ENCODE measurements at regions not wholly inside any gene's neighbourhood (a gene's known extent, or its start where the extent isn't known, plus 50 kb on each side); places are given as distances from the start of the nearest gene placed in this dataset.

- TF ChIP-seq GTF3C2 (IDR thresholded peaks at IDR 0.05; ENCODE audit: borderline replicate concordance, extremely low read depth, insufficient read length) (no peak), STAT5B (CRISPR knock-in tag; IDR thresholded peaks at IDR 0.05) (no peak), CCAR2 (IDR thresholded peaks at IDR 0.05; ENCODE audit: low read depth, low read length) (no peak), POLR2A (conservative IDR thresholded peaks at IDR 0.05) (peak; percentile 46; the same call in 1 of the 2 replicates), CEBPB (tag; IDR thresholded peaks at IDR 0.05) (no peak), THAP12 (CRISPR knock-in tag; IDR thresholded peaks at IDR 0.05) (no peak), ZNF79 (CRISPR knock-in tag; IDR thresholded peaks at IDR 0.05; ENCODE audit: low read depth) (no peak), CREBBP (IDR thresholded peaks at IDR 0.05; ENCODE audit: low read depth, low read length) (no peak), CGGBP1 (CRISPR knock-in tag; IDR thresholded peaks at IDR 0.05) (peak; percentile 54; the same call in 1 of the 2 replicates), ZNF263 (CRISPR knock-in tag; IDR thresholded peaks at IDR 0.05; ENCODE audit: borderline replicate concordance) (0 out of 2 replicates have a peak, but pooled peaks have one; percentile 21), RBFOX2 (IDR thresholded peaks at IDR 0.05; ENCODE audit: low read depth, low read length) (peak; percentile 82), PRPF4 (IDR thresholded peaks at IDR 0.05; ENCODE audit: insufficient read depth, low read depth, low read length, poor library complexity, severe bottlenecking) (no peak), AFF4 (CRISPR knock-in tag; IDR thresholded peaks at IDR 0.05) (no peak), ATF1 (CRISPR knock-in tag; IDR thresholded peaks at IDR 0.05) (no peak), ATF1 (tag; IDR thresholded peaks at IDR 0.05) (peak; percentile 51), CTCFL (IDR thresholded peaks at IDR 0.05; ENCODE audit: borderline replicate concordance, insufficient read depth, low read depth, low read length, poor library complexity, severe bottlenecking) (no peak)
These were observed 409.0 kb downstream of the BCOR start (continued) for GRCh38 chrX:39688576-39689375.
